ENCODE measurements at regions not wholly inside any gene's neighbourhood (a gene's known extent, or its start where the extent isn't known, plus 50 kb on each side); places are given as distances from the start of the nearest gene placed in this dataset.

DNA sequence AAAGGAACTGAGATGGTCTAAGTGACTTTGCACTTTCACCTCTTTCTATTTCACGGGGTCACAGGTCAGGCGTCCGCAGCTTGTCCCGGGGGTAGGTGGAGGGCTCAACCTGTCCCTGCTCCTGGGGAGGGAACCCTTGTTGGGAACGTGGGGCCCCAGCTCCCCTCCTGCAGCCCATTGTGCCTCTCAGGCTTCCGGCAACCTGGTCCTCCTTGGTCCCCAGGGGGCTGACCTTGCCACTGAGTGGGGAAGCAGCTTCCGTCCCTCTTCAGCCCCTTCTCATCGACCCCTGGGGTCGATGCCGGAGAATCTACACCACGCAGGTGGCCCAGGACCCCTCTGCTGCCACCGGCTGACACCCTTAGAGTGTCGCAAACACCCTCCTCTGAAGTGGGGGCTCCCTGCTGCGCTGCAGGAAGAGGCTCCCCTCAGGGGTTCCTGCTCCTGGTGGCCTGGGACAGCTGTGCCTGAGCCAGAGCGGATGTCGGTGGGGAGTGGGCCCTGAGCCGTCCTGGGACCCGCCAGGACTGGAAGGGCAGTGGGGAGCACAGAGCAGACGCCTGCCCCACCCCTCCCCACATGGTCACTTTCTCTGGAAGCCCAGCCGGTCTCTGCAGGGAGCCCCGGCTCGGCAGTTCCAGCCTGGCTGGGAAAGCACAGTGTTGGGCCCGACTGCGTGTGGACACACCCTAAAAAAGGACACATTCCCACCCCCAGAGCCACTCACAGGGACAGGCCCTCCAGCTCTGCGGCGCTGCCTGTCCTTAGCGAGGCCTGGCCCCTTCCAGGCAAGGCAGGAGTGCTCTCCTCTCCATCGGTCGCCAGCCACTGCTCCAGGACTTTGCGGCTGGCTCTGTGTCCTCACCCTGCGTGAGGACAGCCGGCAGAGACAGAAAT, 357.5 kb upstream of the SHH start:
- H3K36me3 ChIP-seq (ENCODE audit: control insufficient read depth, insufficient read depth, low read length) = no peaks in the 10 kb centered on the region
- H3K4me3 ChIP-seq (ENCODE audit: low read depth, low read length) = no peak overlapping the region
- no peaks in the 10 kb centered on the region for H3K9me3 ChIP-seq (ENCODE audit: control insufficient read depth, insufficient read depth, low read length)
- peaks cover 5% of the 10 kb centered on the region for H3K4me1 ChIP-seq (ENCODE audit: control insufficient read depth, insufficient read depth, low read length)
- no peaks in the 10 kb centered on the region for H3K27me3 ChIP-seq (ENCODE audit: control insufficient read depth, insufficient read depth, low read length)
- 65% methylated on average over 28 of the region's 32 CpGs for WGBS (ENCODE audit: insufficient coverage)
- DNase-seq (ENCODE audit: low read depth in 4 of 6, low spot score in 6 of 6) = no peak
- H3K27ac ChIP-seq (ENCODE audit: low read depth, low read length) = no peak overlapping the region

DNA sequence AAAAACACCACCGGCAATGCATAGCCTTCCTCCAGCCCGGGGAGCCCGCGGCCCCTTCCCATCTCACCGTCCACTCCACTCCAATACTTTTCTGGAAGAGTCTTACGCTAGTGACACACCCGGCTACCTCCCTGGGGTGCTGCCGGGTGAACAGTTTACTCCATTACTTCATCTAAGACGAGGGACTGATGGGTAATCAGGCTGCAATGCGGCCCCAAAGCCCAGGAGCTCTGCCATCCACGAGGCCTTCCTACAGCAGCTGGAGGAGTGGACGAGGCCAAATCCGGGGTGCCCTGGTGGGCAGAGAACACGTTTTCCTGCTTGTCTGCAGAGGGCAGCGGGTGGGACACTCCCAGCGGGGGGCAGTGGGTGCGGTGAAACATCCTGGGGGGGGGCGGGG, 356.2 kb upstream of the SHH start:
- H3K9me3 ChIP-seq (ENCODE audit: control insufficient read depth, insufficient read depth, low read length) = no peaks in the 10 kb centered on the region
- DNase-seq (ENCODE audit: low read depth in 4 of 6, low spot score in 6 of 6) = no peak
- H3K4me3 ChIP-seq (ENCODE audit: low read depth, low read length) = no peak overlapping the region
- H3K36me3 ChIP-seq (ENCODE audit: control insufficient read depth, insufficient read depth, low read length) = no peaks in the 10 kb centered on the region
- 81% methylated on average over 15 of the region's 18 CpGs for WGBS (ENCODE audit: insufficient coverage)
- peaks cover 5% of the 10 kb centered on the region for H3K4me1 ChIP-seq (ENCODE audit: control insufficient read depth, insufficient read depth, low read length)
- H3K27me3 ChIP-seq (ENCODE audit: control insufficient read depth, insufficient read depth, low read length) = no peaks in the 10 kb centered on the region
- H3K27ac ChIP-seq (ENCODE audit: low read depth, low read length) = no peak overlapping the region

DNA sequence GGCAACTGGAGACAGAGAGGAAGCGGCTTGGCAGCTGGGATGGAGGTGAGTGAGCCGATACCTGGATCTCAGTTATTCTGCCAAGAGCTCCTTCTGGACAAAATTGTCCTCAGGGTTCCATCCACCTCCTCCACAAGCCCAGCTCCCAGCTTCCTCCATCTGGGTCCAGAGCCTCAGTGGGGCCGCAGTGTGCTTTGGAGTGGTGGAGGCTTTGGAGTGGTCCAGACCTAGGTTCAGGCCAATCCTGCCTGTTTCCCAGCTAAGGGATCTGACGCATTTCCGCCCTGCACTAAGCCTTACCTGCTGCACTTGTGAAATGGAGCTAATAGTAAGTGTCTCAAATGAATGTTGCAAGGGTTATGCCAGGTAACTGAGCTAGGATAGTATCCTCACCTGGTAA, 355.7 kb upstream of the SHH start:
- Histone ChIP-seq H3K27me3 (ENCODE audit: control insufficient read depth, insufficient read depth, low read length) (no peaks in the 10 kb centered on the region), H3K4me3 (ENCODE audit: low read depth, low read length) (no peak overlapping the region), H3K9me3 (ENCODE audit: control insufficient read depth, insufficient read depth, low read length) (no peaks in the 10 kb centered on the region), H3K36me3 (ENCODE audit: control insufficient read depth, insufficient read depth, low read length) (no peaks in the 10 kb centered on the region), H3K27ac (ENCODE audit: low read depth, low read length) (no peak overlapping the region), H3K4me1 (ENCODE audit: control insufficient read depth, insufficient read depth, low read length) (peaks cover 5% of the 10 kb centered on the region)
- no peak for DNase-seq (ENCODE audit: low read depth in 4 of 6, low spot score in 6 of 6)
- WGBS (ENCODE audit: insufficient coverage) = 80% methylated on average over 1 of the region's 5 CpGs

- no peak overlapping the region for H3K4me3 ChIP-seq (ENCODE audit: low read depth, low read length)
- H3K36me3 ChIP-seq (ENCODE audit: control insufficient read depth, insufficient read depth, low read length) = no peaks in the 10 kb centered on the region
- no peak overlapping the region for H3K27ac ChIP-seq (ENCODE audit: low read depth, low read length)
- H3K4me1 ChIP-seq (ENCODE audit: control insufficient read depth, insufficient read depth, low read length) = peaks cover 5% of the 10 kb centered on the region
- no peak for DNase-seq (ENCODE audit: low read depth in 4 of 6, low spot score in 6 of 6)
- 84% methylated on average over 9 of the region's 10 CpGs for WGBS (ENCODE audit: insufficient coverage)
- no peaks in the 10 kb centered on the region for H3K9me3 ChIP-seq (ENCODE audit: control insufficient read depth, insufficient read depth, low read length)
- peaks cover 1% of the 10 kb centered on the region for H3K27me3 ChIP-seq (ENCODE audit: control insufficient read depth, insufficient read depth, low read length)
Measured at GRCh38 chr7:156167417-156167807, 355.1 kb upstream of the SHH start.

GRCh38 chr7:156166692-156167416, 354.6 kb upstream of the SHH start:
- Histone ChIP-seq H3K27ac (ENCODE audit: low read depth, low read length) (no peak overlapping the region), H3K36me3 (ENCODE audit: control insufficient read depth, insufficient read depth, low read length) (no peaks in the 10 kb centered on the region), H3K27me3 (ENCODE audit: control insufficient read depth, insufficient read depth, low read length) (peaks cover 3% of the 10 kb centered on the region), H3K4me3 (ENCODE audit: low read depth, low read length) (no peak overlapping the region), H3K9me3 (ENCODE audit: control insufficient read depth, insufficient read depth, low read length) (no peaks in the 10 kb centered on the region), H3K4me1 (ENCODE audit: control insufficient read depth, insufficient read depth, low read length) (peaks cover 5% of the 10 kb centered on the region)
- no peak for DNase-seq (ENCODE audit: low read depth in 4 of 6, low spot score in 6 of 6)
- 93% methylated on average over 11 of the region's 12 CpGs for WGBS (ENCODE audit: insufficient coverage)

GRCh38 chr7:156163747-156164146, 351.5 kb upstream of the SHH start:
- DNase-seq (ENCODE audit: low read depth in 4 of 6, low spot score in 6 of 6) = no peak
- Histone ChIP-seq H3K4me1 (ENCODE audit: control insufficient read depth, insufficient read depth, low read length) (no peaks in the 10 kb centered on the region), H3K9me3 (ENCODE audit: control insufficient read depth, insufficient read depth, low read length) (no peaks in the 10 kb centered on the region), H3K36me3 (ENCODE audit: control insufficient read depth, insufficient read depth, low read length) (no peaks in the 10 kb centered on the region), H3K27ac (ENCODE audit: low read depth, low read length) (no peak overlapping the region), H3K27me3 (ENCODE audit: control insufficient read depth, insufficient read depth, low read length) (peaks cover 6% of the 10 kb centered on the region), H3K4me3 (ENCODE audit: low read depth, low read length) (no peak overlapping the region)
- WGBS (ENCODE audit: insufficient coverage) = 77% methylated on average over 3 of the region's 3 CpGs

- 76% methylated on average over 6 of the region's 9 CpGs for whole genome bisulfite sequencing (ENCODE audit: insufficient coverage)
- no peaks in the 10 kb centered on the region for H3K36me3 ChIP-seq (ENCODE audit: control insufficient read depth, insufficient read depth, low read length)
- no peak overlapping the region for H3K4me3 ChIP-seq (ENCODE audit: low read depth, low read length)
- H3K9me3 ChIP-seq (ENCODE audit: control insufficient read depth, insufficient read depth, low read length) = no peaks in the 10 kb centered on the region
- no peak for DNase-seq (ENCODE audit: low read depth in 4 of 6, low spot score in 6 of 6)
- H3K27me3 ChIP-seq (ENCODE audit: control insufficient read depth, insufficient read depth, low read length) = peaks cover 6% of the 10 kb centered on the region
- H3K4me1 ChIP-seq (ENCODE audit: control insufficient read depth, insufficient read depth, low read length) = no peaks in the 10 kb centered on the region
- no peak overlapping the region for H3K27ac ChIP-seq (ENCODE audit: low read depth, low read length)
Measured at GRCh38 chr7:156162451-156162850, 350.2 kb upstream of the SHH start.

DNA sequence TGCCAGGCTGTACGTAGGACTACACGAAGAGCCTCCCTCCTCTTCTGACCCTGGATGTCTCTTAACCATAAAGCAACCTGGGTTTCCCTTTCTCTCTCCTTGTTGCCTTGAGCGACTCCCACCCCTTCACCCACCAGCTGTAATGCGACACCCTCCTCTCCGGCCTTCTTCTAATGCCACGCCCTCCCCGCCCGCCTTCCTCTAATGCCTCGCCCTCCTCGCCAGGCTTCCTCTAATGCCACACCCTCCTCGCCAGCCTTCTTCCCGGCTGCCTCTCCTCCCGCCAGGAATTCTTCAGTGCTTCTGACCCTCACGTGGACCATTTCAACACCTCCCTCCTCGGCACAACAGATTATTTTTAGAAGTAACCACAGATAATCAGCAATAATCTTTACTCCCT, 348.5 kb upstream of the SHH start:
- no peak overlapping the region for H3K4me3 ChIP-seq (ENCODE audit: low read depth, low read length)
- H3K27me3 ChIP-seq (ENCODE audit: control insufficient read depth, insufficient read depth, low read length) = peaks cover 6% of the 10 kb centered on the region
- H3K36me3 ChIP-seq (ENCODE audit: control insufficient read depth, insufficient read depth, low read length) = no peaks in the 10 kb centered on the region
- DNase-seq (ENCODE audit: low read depth in 4 of 6, low spot score in 6 of 6) = no peak
- H3K4me1 ChIP-seq (ENCODE audit: control insufficient read depth, insufficient read depth, low read length) = peaks cover 10% of the 10 kb centered on the region
- WGBS (ENCODE audit: insufficient coverage) = 48% methylated on average over 15 of the region's 15 CpGs
- H3K9me3 ChIP-seq (ENCODE audit: control insufficient read depth, insufficient read depth, low read length) = no peaks in the 10 kb centered on the region
- H3K27ac ChIP-seq (ENCODE audit: low read depth, low read length) = no peak overlapping the region

GRCh38 chr7:156158693-156159092, 346.4 kb upstream of the SHH start:
- Histone ChIP-seq H3K9me3 (ENCODE audit: control insufficient read depth, insufficient read depth, low read length) (no peaks in the 10 kb centered on the region), H3K36me3 (ENCODE audit: control insufficient read depth, insufficient read depth, low read length) (no peaks in the 10 kb centered on the region), H3K27me3 (ENCODE audit: control insufficient read depth, insufficient read depth, low read length) (peaks cover 6% of the 10 kb centered on the region), H3K4me1 (ENCODE audit: control insufficient read depth, insufficient read depth, low read length) (peaks cover 10% of the 10 kb centered on the region), H3K27ac (ENCODE audit: low read depth, low read length) (no peak overlapping the region), H3K4me3 (ENCODE audit: low read depth, low read length) (no peak overlapping the region)
- WGBS (ENCODE audit: insufficient coverage) = 89% methylated on average over 5 of the region's 11 CpGs
- DNase-seq (ENCODE audit: low read depth in 4 of 6, low spot score in 6 of 6) = no peak

DNA sequence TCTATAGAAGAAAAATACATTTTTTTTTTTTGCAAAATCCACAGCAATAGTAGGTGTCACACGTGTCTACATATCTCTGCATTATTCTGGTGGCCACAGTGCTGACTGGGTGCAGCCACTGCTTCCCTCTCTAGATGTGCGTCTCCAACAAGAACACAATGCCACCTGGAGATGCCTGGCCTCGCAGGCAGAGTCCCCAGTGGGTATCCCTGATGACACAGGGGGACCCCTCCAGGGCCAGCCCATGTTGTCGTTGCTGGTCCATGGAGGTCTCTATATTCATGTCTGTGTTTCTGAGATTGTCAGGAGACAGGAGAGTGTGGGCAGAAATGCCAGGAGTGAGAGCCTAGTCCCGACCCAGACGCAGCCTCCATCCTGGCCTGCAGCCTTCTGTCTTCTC, 345.9 kb upstream of the SHH start:
- WGBS (ENCODE audit: insufficient coverage) = 75% methylated on average over 3 of the region's 6 CpGs
- H3K4me1 ChIP-seq (ENCODE audit: control insufficient read depth, insufficient read depth, low read length) = peaks cover 10% of the 10 kb centered on the region
- peaks cover 6% of the 10 kb centered on the region for H3K27me3 ChIP-seq (ENCODE audit: control insufficient read depth, insufficient read depth, low read length)
- H3K27ac ChIP-seq (ENCODE audit: low read depth, low read length) = no peak overlapping the region
- no peaks in the 10 kb centered on the region for H3K36me3 ChIP-seq (ENCODE audit: control insufficient read depth, insufficient read depth, low read length)
- no peak for DNase-seq (ENCODE audit: low read depth in 4 of 6, low spot score in 6 of 6)
- H3K4me3 ChIP-seq (ENCODE audit: low read depth, low read length) = no peak overlapping the region
- H3K9me3 ChIP-seq (ENCODE audit: control insufficient read depth, insufficient read depth, low read length) = no peaks in the 10 kb centered on the region

All from spinal cord (tissue), 9 donors.